ENCODE measurements at regions not wholly inside any gene's neighbourhood (a gene's known extent, or its start where the extent isn't known, plus 50 kb on each side); places are given as distances from the start of the nearest gene placed in this dataset.

- no peaks in the 10 kb centered on the region for H3K9me3 ChIP-seq
- H3K27me3 ChIP-seq = no peaks in the 10 kb centered on the region
- intact Hi-C loops (cut with DNase I; ENCODE audit: low total_unique reads) = no loop called here
- no peaks in the 10 kb centered on the region for H3K36me3 ChIP-seq
- no peak for DNase-seq (ENCODE audit: low spot score in 2 of 2)
- no peaks in the 10 kb centered on the region for H3K4me1 ChIP-seq
- no peak overlapping the region for H3K27ac ChIP-seq
- no peak overlapping the region for H3K4me3 ChIP-seq
- TF ChIP-seq, protein P1, sequence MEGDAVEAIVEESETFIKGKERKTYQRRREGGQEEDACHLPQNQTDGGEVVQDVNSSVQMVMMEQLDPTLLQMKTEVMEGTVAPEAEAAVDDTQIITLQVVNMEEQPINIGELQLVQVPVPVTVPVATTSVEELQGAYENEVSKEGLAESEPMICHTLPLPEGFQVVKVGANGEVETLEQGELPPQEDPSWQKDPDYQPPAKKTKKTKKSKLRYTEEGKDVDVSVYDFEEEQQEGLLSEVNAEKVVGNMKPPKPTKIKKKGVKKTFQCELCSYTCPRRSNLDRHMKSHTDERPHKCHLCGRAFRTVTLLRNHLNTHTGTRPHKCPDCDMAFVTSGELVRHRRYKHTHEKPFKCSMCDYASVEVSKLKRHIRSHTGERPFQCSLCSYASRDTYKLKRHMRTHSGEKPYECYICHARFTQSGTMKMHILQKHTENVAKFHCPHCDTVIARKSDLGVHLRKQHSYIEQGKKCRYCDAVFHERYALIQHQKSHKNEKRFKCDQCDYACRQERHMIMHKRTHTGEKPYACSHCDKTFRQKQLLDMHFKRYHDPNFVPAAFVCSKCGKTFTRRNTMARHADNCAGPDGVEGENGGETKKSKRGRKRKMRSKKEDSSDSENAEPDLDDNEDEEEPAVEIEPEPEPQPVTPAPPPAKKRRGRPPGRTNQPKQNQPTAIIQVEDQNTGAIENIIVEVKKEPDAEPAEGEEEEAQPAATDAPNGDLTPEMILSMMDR (IDR thresholded peaks at IDR 0.05) = no peak
- TF ChIP-seq POLR2AphosphoS5 (IDR thresholded peaks at IDR 0.05) (no peak), POLR2A (IDR thresholded peaks at IDR 0.05) (no peak)
Measured at GRCh38 chr11:72525466-72525865, 91.1 kb upstream of the CLPB start.

DNA sequence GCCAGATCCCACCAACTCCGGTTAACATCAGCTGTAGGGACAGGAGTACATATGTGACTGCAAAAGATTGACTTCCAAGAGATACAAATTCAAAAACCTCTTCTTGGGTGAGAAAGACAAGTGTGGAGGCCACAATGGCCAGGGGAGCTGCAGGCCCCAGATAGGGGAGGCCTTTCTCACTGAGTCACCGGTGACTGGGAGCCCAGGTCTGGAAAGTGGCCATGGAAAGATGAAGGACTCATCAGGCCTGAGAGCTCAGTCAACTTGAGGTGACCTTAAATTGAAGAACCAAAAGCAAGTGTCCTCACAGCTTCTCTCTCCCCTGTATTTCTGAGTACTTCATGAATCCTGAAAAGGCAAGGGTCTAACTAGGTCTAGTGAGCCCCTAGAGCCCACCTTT is 90.4 kb upstream of the CLPB start:
- H3K27me3 ChIP-seq = no peaks in the 10 kb centered on the region
- H3K9me3 ChIP-seq = no peaks in the 10 kb centered on the region
- no peak overlapping the region for H3K4me3 ChIP-seq
- no peaks in the 10 kb centered on the region for H3K36me3 ChIP-seq
- no peak overlapping the region for H3K27ac ChIP-seq
- TF ChIP-seq POLR2A (IDR thresholded peaks at IDR 0.05) (no peak), POLR2AphosphoS5 (IDR thresholded peaks at IDR 0.05) (no peak)
- TF ChIP-seq, protein P1 (IDR thresholded peaks at IDR 0.05) = no peak
- no peak for DNase-seq (ENCODE audit: low spot score in 2 of 2)
- intact Hi-C loops (cut with DNase I; ENCODE audit: low total_unique reads) = no loop called here
- H3K4me1 ChIP-seq = no peaks in the 10 kb centered on the region

- Histone ChIP-seq H3K27me3 (no peaks in the 10 kb centered on the region), H3K4me1 (no peaks in the 10 kb centered on the region), H3K27ac (no peak overlapping the region), H3K9me3 (no peaks in the 10 kb centered on the region), H3K4me3 (no peak overlapping the region), H3K36me3 (no peaks in the 10 kb centered on the region)
- TF ChIP-seq POLR2A (IDR thresholded peaks at IDR 0.05) (no peak), POLR2AphosphoS5 (IDR thresholded peaks at IDR 0.05) (no peak)
- TF ChIP-seq, protein P1 (IDR thresholded peaks at IDR 0.05) = no peak
- intact Hi-C loops (cut with DNase I; ENCODE audit: low total_unique reads) = no loop called here
- DNase-seq (ENCODE audit: low spot score in 2 of 2) = no peak
Measured at GRCh38 chr11:72523991-72524390, 89.7 kb upstream of the CLPB start.

- H3K36me3 ChIP-seq = no peaks in the 10 kb centered on the region
- no peaks in the 10 kb centered on the region for H3K9me3 ChIP-seq
- no peaks in the 10 kb centered on the region for H3K4me1 ChIP-seq
- DNase-seq (ENCODE audit: low spot score in 2 of 2) = no peak
- H3K4me3 ChIP-seq = no peak overlapping the region
- H3K27me3 ChIP-seq = no peaks in the 10 kb centered on the region
- TF ChIP-seq POLR2AphosphoS5 (IDR thresholded peaks at IDR 0.05) (no peak), POLR2A (IDR thresholded peaks at IDR 0.05) (no peak)
- TF ChIP-seq, protein P1 (IDR thresholded peaks at IDR 0.05) = no peak
- H3K27ac ChIP-seq = no peak overlapping the region
- intact Hi-C loops (cut with DNase I; ENCODE audit: low total_unique reads) = no loop called here
Measured at GRCh38 chr11:72522186-72522585, 87.9 kb upstream of the CLPB start.

GRCh38 chr11:72521664-72522063 is 87.3 kb upstream of the CLPB start:
- no peaks in the 10 kb centered on the region for H3K4me1 ChIP-seq
- no peak for DNase-seq (ENCODE audit: low spot score in 2 of 2)
- H3K4me3 ChIP-seq = no peak overlapping the region
- TF ChIP-seq, protein P1 (IDR thresholded peaks at IDR 0.05) = no peak
- TF ChIP-seq POLR2A (IDR thresholded peaks at IDR 0.05) = no peak
- no peak for TF ChIP-seq POLR2AphosphoS5 (IDR thresholded peaks at IDR 0.05)
- intact Hi-C loops (cut with DNase I; ENCODE audit: low total_unique reads) = no loop called here
- no peaks in the 10 kb centered on the region for H3K27me3 ChIP-seq
- H3K27ac ChIP-seq = no peak overlapping the region
- H3K9me3 ChIP-seq = no peaks in the 10 kb centered on the region
- H3K36me3 ChIP-seq = no peaks in the 10 kb centered on the region
